ENCODE measurements at regions not wholly inside any gene's neighbourhood (a gene's known extent, or its start where the extent isn't known, plus 50 kb on each side); places are given as distances from the start of the nearest gene placed in this dataset.
"Not testable (repeated sequence)": the region's sequence is repeated elsewhere in the genome, so short reads cannot be mapped to it uniquely, and the experiment has no call there.

DNA sequence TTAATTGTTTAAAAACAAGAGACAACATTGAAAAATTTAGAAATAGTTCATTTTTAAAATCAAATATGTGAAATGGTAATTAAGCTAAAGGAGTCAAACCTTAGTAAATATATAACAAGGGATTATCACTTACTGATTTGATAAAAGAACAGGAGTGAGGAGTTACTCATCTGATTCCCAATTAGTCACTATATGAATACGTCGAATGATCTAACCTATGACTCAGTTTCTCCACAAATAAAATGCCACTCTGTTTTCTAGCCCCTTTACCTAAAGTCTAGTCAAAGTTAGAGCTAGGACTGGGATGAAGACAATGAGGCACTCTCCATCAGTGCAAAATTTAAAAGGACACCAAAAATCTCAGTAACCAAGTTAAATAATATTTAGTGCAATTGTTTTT lies 70.4 kb upstream of the RASEF start:
- H3K27me3 ChIP-seq (ENCODE audit: insufficient read depth, low read length), result no peaks in the 10 kb centered on the region
- no peak overlapping the region for H3K4me3 ChIP-seq (ENCODE audit: low read length)
- WGBS, result 100% methylated on average over 2 of the region's 2 CpGs
- H3K27ac ChIP-seq (ENCODE audit: low read depth, low read length), result no peak overlapping the region
- peaks cover 6% of the 10 kb centered on the region for H3K9me3 ChIP-seq (ENCODE audit: insufficient read depth, low read depth, low read length)
- H3K9ac ChIP-seq (ENCODE audit: low read depth, low read length), result no peak overlapping the region
- no peaks in the 10 kb centered on the region for H3K36me3 ChIP-seq (ENCODE audit: insufficient read depth, low read length)
- no peaks in the 10 kb centered on the region for H3K4me1 ChIP-seq (ENCODE audit: insufficient read depth, low read length)

DNA sequence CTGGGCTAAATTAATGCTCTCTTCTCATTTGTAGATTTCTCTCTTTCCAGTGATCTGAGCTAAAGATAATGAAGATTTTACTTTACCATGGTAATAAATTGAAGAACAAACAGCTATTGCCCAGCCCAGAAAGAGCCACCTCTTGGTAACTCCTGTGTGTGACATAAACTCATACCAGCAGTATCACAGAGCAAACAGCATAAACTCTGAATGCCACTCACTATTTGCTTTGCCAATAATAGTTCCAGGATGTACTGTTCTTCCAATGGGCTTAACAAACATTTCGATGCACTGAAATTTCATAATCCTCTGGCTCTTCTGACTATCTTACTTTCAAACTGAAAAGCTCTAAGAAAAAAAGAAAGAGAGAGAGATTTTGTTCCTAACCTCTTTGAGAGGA lies 69.8 kb upstream of the RASEF start:
- no peak overlapping the region for H3K4me3 ChIP-seq (ENCODE audit: low read length)

DNA sequence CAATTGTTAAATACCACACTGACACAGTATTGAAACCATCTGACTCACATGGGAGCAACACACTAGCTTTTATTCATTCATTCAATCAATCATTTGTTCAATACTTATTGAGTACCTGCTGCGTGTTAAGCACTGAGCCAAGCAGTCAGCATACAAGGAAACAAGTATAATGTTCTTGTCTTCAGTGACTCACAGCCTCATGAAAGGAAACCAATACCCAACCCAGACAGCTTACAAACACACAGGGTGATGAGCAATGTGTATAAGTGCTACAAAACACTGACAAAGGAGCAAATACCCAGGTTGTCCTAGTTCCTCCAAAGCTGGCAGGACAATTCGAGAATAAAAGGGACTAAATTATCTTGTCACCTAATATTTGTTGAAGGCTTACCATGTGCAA lies 67.6 kb upstream of the RASEF start:
- 91% methylated on average over 2 of the region's 2 CpGs for WGBS

More for the DNA sequence above, 69.8 kb upstream of the RASEF start:
- Histone ChIP-seq H3K9ac (ENCODE audit: low read depth, low read length) (no peak overlapping the region), H3K36me3 (ENCODE audit: insufficient read depth, low read length) (no peaks in the 10 kb centered on the region), H3K27ac (ENCODE audit: low read depth, low read length) (no peak overlapping the region), H3K27me3 (ENCODE audit: insufficient read depth, low read length) (no peaks in the 10 kb centered on the region), H3K9me3 (ENCODE audit: insufficient read depth, low read depth, low read length) (peaks cover 10% of the 10 kb centered on the region), H3K4me1 (ENCODE audit: insufficient read depth, low read length) (no peaks in the 10 kb centered on the region)
- WGBS, result 100% methylated on average over 1 of the region's 1 CpG

DNA sequence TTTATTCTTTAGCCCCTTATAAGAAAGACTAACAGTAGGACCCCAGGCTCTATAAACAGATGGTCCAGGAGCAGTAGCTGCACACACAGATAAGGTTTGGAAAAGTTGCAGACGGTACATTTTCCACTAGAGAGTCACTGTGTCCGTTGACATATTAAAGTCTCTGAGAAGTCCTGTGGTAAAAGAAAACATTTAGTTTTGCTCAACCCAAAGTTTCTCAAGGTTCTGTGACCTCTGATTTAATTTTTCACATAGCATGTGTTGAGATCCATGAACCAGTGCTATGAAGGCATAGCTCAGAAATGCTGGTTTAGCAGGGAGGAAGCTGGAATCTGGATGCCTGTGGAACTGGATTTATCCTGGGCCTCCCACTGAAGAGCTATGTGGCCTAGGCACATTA lies 62.7 kb upstream of the RASEF start:
- Histone ChIP-seq H3K9ac (ENCODE audit: low read depth, low read length) (no peak overlapping the region), H3K36me3 (ENCODE audit: insufficient read depth, low read length) (no peaks in the 10 kb centered on the region), H3K27me3 (ENCODE audit: insufficient read depth, low read length) (no peaks in the 10 kb centered on the region), H3K9me3 (ENCODE audit: insufficient read depth, low read depth, low read length) (peaks cover 10% of the 10 kb centered on the region), H3K4me3 (ENCODE audit: low read length) (no peak overlapping the region), H3K27ac (ENCODE audit: low read depth, low read length) (no peak overlapping the region), H3K4me1 (ENCODE audit: insufficient read depth, low read length) (no peaks in the 10 kb centered on the region)
- 90% methylated on average over 2 of the region's 2 CpGs for WGBS

More for the DNA sequence above, 67.6 kb upstream of the RASEF start:
- H3K4me3 ChIP-seq (ENCODE audit: low read length), result no peak overlapping the region
- no peak overlapping the region for H3K27ac ChIP-seq (ENCODE audit: low read depth, low read length)
- H3K27me3 ChIP-seq (ENCODE audit: insufficient read depth, low read length), result no peaks in the 10 kb centered on the region
- H3K9ac ChIP-seq (ENCODE audit: low read depth, low read length), result no peak overlapping the region
- H3K4me1 ChIP-seq (ENCODE audit: insufficient read depth, low read length), result no peaks in the 10 kb centered on the region
- H3K9me3 ChIP-seq (ENCODE audit: insufficient read depth, low read depth, low read length), result peaks cover 10% of the 10 kb centered on the region
- no peaks in the 10 kb centered on the region for H3K36me3 ChIP-seq (ENCODE audit: insufficient read depth, low read length)

DNA sequence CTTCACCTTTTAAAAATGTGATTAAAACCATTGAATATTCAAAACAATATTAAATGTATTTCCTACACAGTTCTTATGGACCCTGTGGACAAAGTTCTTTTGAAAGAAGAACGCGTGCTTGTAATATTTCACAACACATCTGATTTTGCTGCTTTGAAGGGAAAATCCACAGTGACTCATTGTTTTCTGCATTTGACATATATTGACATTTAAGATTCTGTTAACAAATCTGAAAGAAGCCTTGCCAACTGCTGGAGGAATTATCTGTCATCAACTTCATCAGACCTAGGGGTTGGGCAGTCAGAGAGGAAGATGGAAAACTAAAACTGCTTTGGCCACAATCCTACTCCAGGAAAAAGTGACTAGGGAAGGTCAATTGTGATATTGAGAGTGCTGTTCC lies 56.9 kb upstream of the RASEF start:
- WGBS, result 94% methylated on average over 2 of the region's 2 CpGs

DNA sequence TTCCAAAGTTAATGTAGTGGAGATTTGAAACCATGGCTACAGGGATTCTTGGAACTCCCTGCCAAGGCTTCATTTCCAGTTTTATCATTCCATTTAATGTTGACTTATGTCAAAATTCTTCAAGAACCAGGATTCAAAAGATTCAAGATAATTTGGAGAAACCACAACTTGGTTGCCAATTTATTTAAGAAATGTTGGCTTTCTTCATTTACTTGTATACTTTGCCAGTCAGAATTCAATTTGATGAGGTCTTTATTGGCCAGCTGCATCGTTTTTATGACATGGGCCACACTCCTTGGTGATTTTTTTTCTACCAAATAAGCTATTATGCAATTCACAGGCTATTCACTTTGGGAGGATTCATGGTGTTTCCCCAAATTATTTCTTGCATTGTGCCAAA lies 53.1 kb upstream of the RASEF start:
- no peaks in the 10 kb centered on the region for H3K27me3 ChIP-seq (ENCODE audit: insufficient read depth, low read length)
- WGBS, result 41% methylated on average over 1 of the region's 1 CpG
- H3K4me1 ChIP-seq (ENCODE audit: insufficient read depth, low read length), result no peaks in the 10 kb centered on the region
- no peak overlapping the region for H3K4me3 ChIP-seq (ENCODE audit: low read length)
- no peak overlapping the region for H3K9ac ChIP-seq (ENCODE audit: low read depth, low read length)
- H3K9me3 ChIP-seq (ENCODE audit: insufficient read depth, low read depth, low read length), result peaks cover 22% of the 10 kb centered on the region
- H3K27ac ChIP-seq (ENCODE audit: low read depth, low read length), result no peak overlapping the region
- no peaks in the 10 kb centered on the region for H3K36me3 ChIP-seq (ENCODE audit: insufficient read depth, low read length)

More for the DNA sequence above, 56.9 kb upstream of the RASEF start:
- Histone ChIP-seq H3K9me3 (ENCODE audit: insufficient read depth, low read depth, low read length) (0 out of 2 replicates have a peak, but pooled peaks cover 7% of the 10 kb centered on the region), H3K27ac (ENCODE audit: low read depth, low read length) (no peak overlapping the region), H3K4me3 (ENCODE audit: low read length) (no peak overlapping the region), H3K36me3 (ENCODE audit: insufficient read depth, low read length) (no peaks in the 10 kb centered on the region), H3K27me3 (ENCODE audit: insufficient read depth, low read length) (no peaks in the 10 kb centered on the region), H3K4me1 (ENCODE audit: insufficient read depth, low read length) (no peaks in the 10 kb centered on the region), H3K9ac (ENCODE audit: low read depth, low read length) (no peak overlapping the region)

DNA sequence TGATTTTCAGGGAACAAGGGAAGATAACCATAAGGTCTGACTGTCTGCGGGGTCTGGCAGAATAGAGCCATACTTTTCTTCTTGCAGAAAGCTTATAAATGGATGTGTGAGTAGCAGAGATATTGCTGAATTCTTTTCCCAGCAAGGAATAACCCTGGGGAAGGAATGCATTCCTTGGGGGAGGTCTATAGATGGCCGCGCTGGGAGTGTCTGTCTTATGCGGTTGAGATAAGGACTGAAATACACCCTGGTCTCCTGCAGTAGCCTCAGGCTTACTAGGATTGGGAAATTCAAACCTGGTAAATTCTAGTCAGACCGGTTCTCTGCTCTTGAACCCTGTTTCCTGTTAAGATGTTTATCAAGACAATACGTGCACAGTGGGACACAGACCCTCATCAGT lies 50.5 kb upstream of the RASEF start:
- 92% methylated on average over 6 of the region's 6 CpGs for WGBS
- H3K27me3 ChIP-seq (ENCODE audit: insufficient read depth, low read length); H3K27ac ChIP-seq (ENCODE audit: low read depth, low read length); H3K9ac ChIP-seq (ENCODE audit: low read depth, low read length); H3K4me1 ChIP-seq (ENCODE audit: insufficient read depth, low read length); H3K4me3 ChIP-seq (ENCODE audit: low read length); H3K36me3 ChIP-seq (ENCODE audit: insufficient read depth, low read length): not testable (repeated sequence)
- peaks cover 22% of the 10 kb centered on the region for H3K9me3 ChIP-seq (ENCODE audit: insufficient read depth, low read depth, low read length)

All from HUES64 (cell line).